Right renal cortex interstitium (tissue), 3 donors: ENCODE measurements at regions not wholly inside any gene's neighbourhood (a gene's known extent, or its start where the extent isn't known, plus 50 kb on each side); places are given as distances from the start of the nearest gene placed in this dataset.
"Not testable (repeated sequence)": the region's sequence is repeated elsewhere in the genome, so short reads cannot be mapped to it uniquely, and the experiment has no call there.

Source experiments
- DNase-seq, 3 donors: peaks; one replicate each; pipeline ENCODE4 v3.0.0-alpha.2; 2013; ENCODE audit warnings: low read depth in 3 of 3, low spot score in 2 of 3

- DNase-seq, result no peak
Measured at GRCh38 chr6:15936503-15936902, 192.4 kb upstream of the MYLIP start.

GRCh38 chr6:15935661-15936060 lies 193.2 kb upstream of the MYLIP start:
- DNase-seq, result no peak

- not testable (repeated sequence) for DNase-seq
Measured at GRCh38 chr6:15931697-15932096, 197.2 kb upstream of the MYLIP start.

GRCh38 chr6:15930207-15930606 lies 198.7 kb upstream of the MYLIP start:
- no peak for DNase-seq

GRCh38 chr6:15929685-15930084 lies 199.2 kb upstream of the MYLIP start:
- DNase-seq, result no peak

- DNase-seq, result no peak
Measured at GRCh38 chr6:15927531-15928225, 201.2 kb upstream of the MYLIP start.

- DNase-seq, result no peak
Measured at GRCh38 chr6:15926256-15926655, 202.6 kb upstream of the MYLIP start.

- DNase-seq, result no peak
Measured at GRCh38 chr6:15924893-15925292, 204.0 kb upstream of the MYLIP start.

- no peak for DNase-seq
Measured at GRCh38 chr6:15922510-15923250, 206.2 kb upstream of the MYLIP start.

- no peak for DNase-seq
Measured at GRCh38 chr6:15921243-15921642, 207.6 kb upstream of the MYLIP start.

- DNase-seq, result no peak
Measured at GRCh38 chr6:15916581-15916980, 212.3 kb upstream of the MYLIP start.

- no peak for DNase-seq
Measured at GRCh38 chr6:15915508-15916178, 213.2 kb upstream of the MYLIP start.

GRCh38 chr6:15914553-15914952 lies 214.3 kb upstream of the MYLIP start:
- DNase-seq, result no peak

GRCh38 chr6:15913573-15913972 lies 215.3 kb upstream of the MYLIP start:
- no peak for DNase-seq

GRCh38 chr6:15912505-15913400 lies 216.1 kb upstream of the MYLIP start:
- no peak for DNase-seq

- no peak for DNase-seq
Measured at GRCh38 chr6:15911753-15912504, 217.0 kb upstream of the MYLIP start.

GRCh38 chr6:15909290-15910070 lies 219.4 kb upstream of the MYLIP start:
- DNase-seq, result no peak

GRCh38 chr6:15908871-15909270 lies 220.0 kb upstream of the MYLIP start:
- DNase-seq, result no peak

- no peak for DNase-seq
Measured at GRCh38 chr6:15907914-15908518, 220.9 kb upstream of the MYLIP start.
